ENCODE measurements at regions not wholly inside any gene's neighbourhood (a gene's known extent, or its start where the extent isn't known, plus 50 kb on each side); places are given as distances from the start of the nearest gene placed in this dataset.

DNA sequence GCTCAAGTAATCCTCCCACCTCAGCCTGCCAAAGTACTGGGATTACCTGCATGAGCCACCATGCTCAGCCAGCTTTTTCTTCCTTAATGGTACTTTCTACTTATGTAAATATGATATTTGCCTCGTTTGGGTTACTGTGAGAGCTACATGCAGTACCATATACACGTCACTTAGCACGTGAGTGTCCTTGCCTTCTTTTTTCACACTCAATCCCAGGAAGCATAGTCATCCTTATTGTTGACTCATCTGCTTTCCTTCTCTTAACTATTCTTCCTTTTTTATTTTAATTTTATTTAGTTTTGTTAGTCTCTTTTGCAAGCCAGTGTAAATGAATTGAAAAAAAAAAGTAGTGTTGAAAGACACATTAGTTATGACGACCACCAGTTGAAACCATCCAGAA, 205.9 kb downstream of the HIPK3 start:
- H3K79me1 ChIP-seq (ENCODE audit: low read depth, low read length), result no peaks in the 10 kb centered on the region
- no peak overlapping the region for H3K4me3 ChIP-seq (ENCODE audit: low read length in 2 of 2)
- no peak overlapping the region for H3K27ac ChIP-seq (replicated peaks; ENCODE audit: low read length)
- H4K8ac ChIP-seq (ENCODE audit: low read depth, low read length), result no peak overlapping the region
- H3K4me2 ChIP-seq (ENCODE audit: insufficient read depth, low read length, poor library complexity, severe bottlenecking), result no peak overlapping the region
- H3K9me3 ChIP-seq (replicated peaks in 1 of 2; ENCODE audit: control insufficient read depth in 2 of 2, insufficient read depth in 1 of 2, low read depth in 1 of 2, low read length in 2 of 2), result no peaks in the 10 kb centered on the region
- H3K4me1 ChIP-seq (ENCODE audit: control insufficient read depth in 2 of 2, insufficient read depth in 1 of 2, low read depth in 1 of 2, low read length in 2 of 2), result no peaks in the 10 kb centered on the region
- H3K14ac ChIP-seq (ENCODE audit: low read length), result no peak overlapping the region
- no peak overlapping the region for H2AK5ac ChIP-seq (ENCODE audit: low read depth, low read length)
- no peaks in the 10 kb centered on the region for H3K27me3 ChIP-seq (ENCODE audit: control insufficient read depth in 3 of 3, insufficient read depth in 3 of 3, low read depth in 1 of 3, low read length in 3 of 3)
- no peak overlapping the region for H4K91ac ChIP-seq (ENCODE audit: low read depth, low read length, poor library complexity)
- H3K4ac ChIP-seq (ENCODE audit: low read length), result no peak overlapping the region
- H2BK120ac ChIP-seq (ENCODE audit: low read depth, low read length), result no peak overlapping the region
- H2AFZ ChIP-seq (ENCODE audit: low read length), result no peak overlapping the region
- H2BK15ac ChIP-seq (ENCODE audit: low read length), result no peak overlapping the region
- H3K36me3 ChIP-seq (replicated peaks in 1 of 2; ENCODE audit: control insufficient read depth in 2 of 2, insufficient read depth in 2 of 2, low read length in 2 of 2), result no peaks in the 10 kb centered on the region
- no CpG with 5 or more reads among the region's 4 CpGs for WGBS, 2 donors (ENCODE audit: extremely low coverage in 2 of 2, insufficient read length in 2 of 2, insufficient replicate concordance in 1 of 2)
- H2BK5ac ChIP-seq (ENCODE audit: low read length), result no peak overlapping the region
- no peak overlapping the region for H2BK12ac ChIP-seq (ENCODE audit: low read length)
- H3K23ac ChIP-seq (ENCODE audit: low read depth, low read length, poor library complexity), result no peak overlapping the region
- H3K9ac ChIP-seq (ENCODE audit: low read depth, low read length, poor library complexity), result no peak overlapping the region
- H3K18ac ChIP-seq (ENCODE audit: low read length), result no peak overlapping the region
- DNase-seq (ENCODE audit: low spot score), result no peak

DNA sequence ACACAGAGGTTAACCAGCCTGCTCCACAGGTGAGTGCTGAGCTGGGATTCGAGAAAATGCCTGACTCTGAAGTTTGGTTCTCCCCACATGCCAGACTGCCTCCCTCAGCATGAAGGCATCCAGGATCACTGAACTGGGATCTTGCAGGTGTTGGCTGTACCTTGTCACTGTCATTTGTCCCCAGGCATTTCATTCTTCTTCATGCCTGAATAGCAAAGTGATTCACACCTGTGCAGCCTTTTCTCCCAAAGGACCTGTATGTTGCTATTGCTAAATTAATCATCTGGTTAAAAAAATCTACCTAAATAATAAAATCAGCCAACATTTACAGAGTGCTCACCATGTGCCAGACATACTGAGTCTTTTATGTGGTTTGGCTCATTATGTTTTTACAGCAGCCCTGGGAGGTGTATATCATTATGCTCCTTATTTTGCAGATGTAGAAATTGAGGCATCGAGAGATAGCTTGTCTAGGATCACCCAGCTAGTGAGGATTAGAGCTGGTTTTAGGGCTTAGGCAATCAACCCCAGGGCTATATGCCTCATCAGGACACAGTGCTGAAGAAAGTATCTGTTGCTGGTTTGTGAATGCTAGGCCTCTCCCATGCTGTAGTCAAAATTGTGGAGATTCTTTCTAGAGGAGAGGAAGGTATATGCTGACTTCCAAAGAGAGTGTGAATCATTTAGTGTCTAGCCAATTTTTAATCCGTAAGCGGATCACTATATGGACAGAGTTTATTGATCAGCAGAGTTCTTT, 204.4 kb downstream of the HIPK3 start:
- Histone ChIP-seq H2AK5ac (ENCODE audit: low read depth, low read length) (no peak overlapping the region), H3K18ac (ENCODE audit: low read length) (no peak overlapping the region), H2BK5ac (ENCODE audit: low read length) (no peak overlapping the region), H2AFZ (ENCODE audit: low read length) (no peak overlapping the region), H3K27me3 (ENCODE audit: control insufficient read depth in 3 of 3, insufficient read depth in 3 of 3, low read depth in 1 of 3, low read length in 3 of 3) (no peaks in the 10 kb centered on the region), H3K9ac (ENCODE audit: low read depth, low read length, poor library complexity) (no peak overlapping the region), H3K27ac (replicated peaks; ENCODE audit: low read length) (no peak overlapping the region), H4K8ac (ENCODE audit: low read depth, low read length) (no peak overlapping the region), H3K9me3 (replicated peaks in 1 of 2; ENCODE audit: control insufficient read depth in 2 of 2, insufficient read depth in 1 of 2, low read depth in 1 of 2, low read length in 2 of 2) (no peaks in the 10 kb centered on the region), H3K4ac (ENCODE audit: low read length) (no peak overlapping the region), H3K36me3 (replicated peaks in 1 of 2; ENCODE audit: control insufficient read depth in 2 of 2, insufficient read depth in 2 of 2, low read length in 2 of 2) (no peaks in the 10 kb centered on the region), H3K4me1 (ENCODE audit: control insufficient read depth in 2 of 2, insufficient read depth in 1 of 2, low read depth in 1 of 2, low read length in 2 of 2) (no peaks in the 10 kb centered on the region), H3K79me1 (ENCODE audit: low read depth, low read length) (no peaks in the 10 kb centered on the region), H3K14ac (ENCODE audit: low read length) (no peak overlapping the region), H2BK12ac (ENCODE audit: low read length) (no peak overlapping the region), H3K4me3 (ENCODE audit: low read length in 2 of 2) (no peak overlapping the region), H2BK120ac (ENCODE audit: low read depth, low read length) (no peak overlapping the region), H2BK15ac (ENCODE audit: low read length) (no peak overlapping the region), H4K91ac (ENCODE audit: low read depth, low read length, poor library complexity) (no peak overlapping the region), H3K4me2 (ENCODE audit: insufficient read depth, low read length, poor library complexity, severe bottlenecking) (no peak overlapping the region), H3K23ac (ENCODE audit: low read depth, low read length, poor library complexity) (no peak overlapping the region)
- DNase-seq (ENCODE audit: low spot score), result no peak
- no CpG with 5 or more reads among the region's 4 CpGs for WGBS, 2 donors (ENCODE audit: extremely low coverage in 2 of 2, insufficient read length in 2 of 2, insufficient replicate concordance in 1 of 2)

DNA sequence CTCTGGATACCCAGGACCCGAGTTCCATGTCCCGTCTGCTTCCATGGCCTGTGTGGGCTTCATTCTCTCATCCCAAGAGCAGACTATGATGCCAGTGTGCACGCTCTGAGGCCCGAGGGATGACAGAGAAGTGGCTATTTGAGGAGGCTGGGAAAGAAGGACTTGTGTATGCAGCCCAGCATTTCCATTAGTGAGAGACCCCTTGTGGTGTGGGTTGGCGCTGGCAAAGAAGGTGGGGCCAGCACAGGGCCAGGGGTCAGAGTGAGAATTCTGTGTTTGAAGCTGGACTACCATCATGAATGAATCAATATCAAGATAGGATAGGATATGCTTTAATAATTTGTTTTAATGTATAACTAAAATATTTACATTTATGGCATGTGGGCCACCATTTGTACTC, 200.8 kb downstream of the HIPK3 start:
- Histone ChIP-seq H3K4me2 (ENCODE audit: insufficient read depth, low read length, poor library complexity, severe bottlenecking) (no peak overlapping the region), H3K4ac (ENCODE audit: low read length) (no peak overlapping the region), H2AK5ac (ENCODE audit: low read depth, low read length) (no peak overlapping the region), H4K8ac (ENCODE audit: low read depth, low read length) (no peak overlapping the region), H4K91ac (ENCODE audit: low read depth, low read length, poor library complexity) (no peak overlapping the region), H2BK15ac (ENCODE audit: low read length) (no peak overlapping the region), H2BK5ac (ENCODE audit: low read length) (no peak overlapping the region), H3K23ac (ENCODE audit: low read depth, low read length, poor library complexity) (no peak overlapping the region), H3K18ac (ENCODE audit: low read length) (no peak overlapping the region), H2AFZ (ENCODE audit: low read length) (no peak overlapping the region), H3K4me1 (ENCODE audit: control insufficient read depth in 2 of 2, insufficient read depth in 1 of 2, low read depth in 1 of 2, low read length in 2 of 2) (no peaks in the 10 kb centered on the region), H3K14ac (ENCODE audit: low read length) (no peak overlapping the region), H3K9ac (ENCODE audit: low read depth, low read length, poor library complexity) (no peak overlapping the region), H2BK12ac (ENCODE audit: low read length) (no peak overlapping the region), H2BK120ac (ENCODE audit: low read depth, low read length) (no peak overlapping the region), H3K27me3 (ENCODE audit: control insufficient read depth in 3 of 3, insufficient read depth in 3 of 3, low read depth in 1 of 3, low read length in 3 of 3) (no peaks in the 10 kb centered on the region), H3K9me3 (replicated peaks in 1 of 2; ENCODE audit: control insufficient read depth in 2 of 2, insufficient read depth in 1 of 2, low read depth in 1 of 2, low read length in 2 of 2) (no peaks in the 10 kb centered on the region), H3K4me3 (ENCODE audit: low read length in 2 of 2) (no peak overlapping the region), H3K36me3 (replicated peaks in 1 of 2; ENCODE audit: control insufficient read depth in 2 of 2, insufficient read depth in 2 of 2, low read length in 2 of 2) (no peaks in the 10 kb centered on the region), H3K27ac (replicated peaks; ENCODE audit: low read length) (no peak overlapping the region), H3K79me1 (ENCODE audit: low read depth, low read length) (no peaks in the 10 kb centered on the region)
- DNase-seq (ENCODE audit: low spot score), result no peak
- WGBS, 2 donors (ENCODE audit: extremely low coverage in 2 of 2, insufficient read length in 2 of 2, insufficient replicate concordance in 1 of 2), result no CpG with 5 or more reads among the region's 5 CpGs

DNA sequence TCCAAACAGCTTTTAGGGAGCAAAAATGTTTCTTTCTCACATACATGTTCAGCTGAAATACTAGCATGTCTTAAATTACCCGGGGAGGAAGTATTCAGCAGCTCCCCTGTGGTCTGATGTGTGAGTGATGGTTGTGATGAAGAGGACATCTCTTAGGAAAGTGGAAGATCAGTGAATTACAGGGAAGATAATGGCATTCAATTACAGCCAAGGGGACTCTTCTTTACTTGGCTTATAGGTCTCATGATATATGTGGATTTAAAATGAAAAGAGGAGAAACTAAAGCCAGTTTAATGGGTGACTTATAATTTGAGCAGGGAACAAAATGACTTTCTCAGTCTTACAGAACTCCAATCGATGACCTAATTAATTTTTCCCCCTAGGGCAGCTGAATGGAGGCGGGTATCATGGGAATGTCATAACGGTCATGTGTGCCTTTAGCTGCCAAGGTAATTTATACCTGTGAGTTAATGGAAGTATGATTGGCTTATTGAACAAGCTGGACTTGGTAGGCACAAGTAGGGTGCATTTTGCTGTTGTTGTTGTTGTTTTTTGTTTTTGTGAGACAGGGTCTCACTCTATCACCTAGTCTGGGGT, 198.8 kb downstream of the HIPK3 start:
- Histone ChIP-seq H3K27me3 (ENCODE audit: control insufficient read depth in 3 of 3, insufficient read depth in 3 of 3, low read depth in 1 of 3, low read length in 3 of 3) (no peaks in the 10 kb centered on the region), H2AFZ (ENCODE audit: low read length) (no peak overlapping the region), H3K4ac (ENCODE audit: low read length) (no peak overlapping the region), H3K23ac (ENCODE audit: low read depth, low read length, poor library complexity) (no peak overlapping the region), H3K9ac (ENCODE audit: low read depth, low read length, poor library complexity) (no peak overlapping the region), H3K36me3 (replicated peaks in 1 of 2; ENCODE audit: control insufficient read depth in 2 of 2, insufficient read depth in 2 of 2, low read length in 2 of 2) (no peaks in the 10 kb centered on the region), H3K4me1 (ENCODE audit: control insufficient read depth in 2 of 2, insufficient read depth in 1 of 2, low read depth in 1 of 2, low read length in 2 of 2) (no peaks in the 10 kb centered on the region), H2BK5ac (ENCODE audit: low read length) (no peak overlapping the region), H3K18ac (ENCODE audit: low read length) (no peak overlapping the region), H3K27ac (replicated peaks; ENCODE audit: low read length) (no peak overlapping the region), H3K4me3 (ENCODE audit: low read length in 2 of 2) (no peak overlapping the region), H2BK15ac (ENCODE audit: low read length) (no peak overlapping the region), H2BK120ac (ENCODE audit: low read depth, low read length) (no peak overlapping the region), H3K79me1 (ENCODE audit: low read depth, low read length) (no peaks in the 10 kb centered on the region), H3K14ac (ENCODE audit: low read length) (no peak overlapping the region), H3K9me3 (replicated peaks in 1 of 2; ENCODE audit: control insufficient read depth in 2 of 2, insufficient read depth in 1 of 2, low read depth in 1 of 2, low read length in 2 of 2) (no peaks in the 10 kb centered on the region), H2BK12ac (ENCODE audit: low read length) (no peak overlapping the region), H2AK5ac (ENCODE audit: low read depth, low read length) (no peak overlapping the region), H4K91ac (ENCODE audit: low read depth, low read length, poor library complexity) (no peak overlapping the region), H3K4me2 (ENCODE audit: insufficient read depth, low read length, poor library complexity, severe bottlenecking) (no peak overlapping the region), H4K8ac (ENCODE audit: low read depth, low read length) (no peak overlapping the region)
- WGBS, 2 donors (ENCODE audit: extremely low coverage in 2 of 2, insufficient read length in 2 of 2, insufficient replicate concordance in 1 of 2), result no CpG with 5 or more reads among the region's 4 CpGs
- DNase-seq (ENCODE audit: low spot score), result no peak
